ENCODE measurements at regions not wholly inside any gene's neighbourhood (a gene's known extent, or its start where the extent isn't known, plus 50 kb on each side); places are given as distances from the start of the nearest gene placed in this dataset.

GRCh38 chr21:24989516-24989915, 617.8 kb downstream of the MRPL39 start:
- DNase-seq, result no peak

- DNase-seq, result no peak
Observed at GRCh38 chr21:24988941-24989340, 618.3 kb downstream of the MRPL39 start.

DNA sequence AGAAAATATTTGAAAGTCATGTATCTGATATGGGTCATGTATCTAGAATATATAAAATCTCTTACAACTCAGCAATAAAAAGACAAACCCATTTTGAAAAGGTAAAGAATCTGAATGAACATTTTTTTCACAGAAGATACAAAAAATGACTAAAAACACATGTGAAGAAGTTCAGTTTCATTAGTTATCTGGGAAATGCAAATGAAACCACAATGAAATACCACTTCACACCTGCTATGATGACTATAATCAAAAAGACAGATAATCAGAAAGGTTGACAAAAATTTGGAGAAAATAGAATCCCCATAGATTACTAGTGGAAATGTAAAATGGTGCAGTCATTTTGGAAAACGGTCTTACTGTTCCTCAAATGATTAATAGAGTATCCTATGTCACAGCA, 631.0 kb downstream of the MRPL39 start:
- no peak for DNase-seq

GRCh38 chr21:24969068-24969467, 638.2 kb downstream of the MRPL39 start:
- no peak for DNase-seq

DNA sequence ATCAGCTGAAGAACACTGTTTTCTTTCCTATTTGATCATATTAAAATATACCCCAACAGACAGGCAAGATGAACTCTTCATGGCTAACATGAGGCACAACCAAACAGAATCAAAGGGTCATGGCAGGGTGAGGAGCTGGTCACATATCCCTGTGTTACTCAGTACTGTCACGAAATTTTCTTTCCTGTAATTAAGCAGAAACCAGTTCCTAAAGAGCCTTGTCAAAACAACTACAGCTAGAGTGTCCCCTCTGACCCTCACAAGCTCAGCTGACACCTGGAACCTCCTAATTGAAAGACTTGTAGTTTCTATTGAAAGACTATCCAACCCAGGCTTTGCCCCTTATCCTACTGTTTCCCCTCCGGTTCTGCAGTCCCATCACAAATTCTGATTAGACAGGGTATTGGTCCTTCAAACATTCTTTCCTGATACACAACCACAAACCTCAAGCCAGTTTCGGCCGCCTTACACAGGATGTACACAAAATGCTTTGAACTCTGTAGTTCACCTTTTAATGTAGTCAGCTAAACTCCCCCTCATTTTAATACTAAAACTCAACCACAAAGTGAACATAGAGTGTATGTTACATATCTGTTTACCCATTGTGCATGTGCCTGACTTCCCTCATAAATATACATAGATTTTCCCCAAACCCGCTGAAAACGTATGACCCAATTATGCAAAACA, 651.9 kb downstream of the MRPL39 start:
- no peak for DNase-seq

- DNase-seq, result no peak
Observed at GRCh38 chr21:24948186-24948585, 659.1 kb downstream of the MRPL39 start.

DNA sequence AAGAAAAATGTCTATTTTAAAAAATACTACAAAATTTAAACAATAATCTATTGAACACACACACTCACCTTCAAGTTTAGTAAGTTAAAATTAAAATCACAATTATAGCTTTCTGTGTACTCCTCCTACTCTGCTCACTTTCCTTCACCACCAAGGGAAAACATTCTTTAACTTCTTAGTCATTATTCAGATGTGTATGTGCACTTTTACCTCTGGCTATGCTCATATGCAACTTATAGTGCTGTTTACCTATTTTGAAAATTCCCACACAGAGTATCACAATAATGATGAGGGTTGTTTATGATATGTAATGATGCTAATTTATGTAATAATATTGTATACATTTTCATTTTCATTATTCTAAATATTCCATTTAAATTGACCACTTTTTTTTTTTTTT, 661.4 kb downstream of the MRPL39 start:
- DNase-seq, result no peak

GRCh38 chr21:24941316-24942185, 665.7 kb downstream of the MRPL39 start:
- no peak for DNase-seq

GRCh38 chr21:24939291-24939690, 668.0 kb downstream of the MRPL39 start:
- DNase-seq, result no peak

DNA sequence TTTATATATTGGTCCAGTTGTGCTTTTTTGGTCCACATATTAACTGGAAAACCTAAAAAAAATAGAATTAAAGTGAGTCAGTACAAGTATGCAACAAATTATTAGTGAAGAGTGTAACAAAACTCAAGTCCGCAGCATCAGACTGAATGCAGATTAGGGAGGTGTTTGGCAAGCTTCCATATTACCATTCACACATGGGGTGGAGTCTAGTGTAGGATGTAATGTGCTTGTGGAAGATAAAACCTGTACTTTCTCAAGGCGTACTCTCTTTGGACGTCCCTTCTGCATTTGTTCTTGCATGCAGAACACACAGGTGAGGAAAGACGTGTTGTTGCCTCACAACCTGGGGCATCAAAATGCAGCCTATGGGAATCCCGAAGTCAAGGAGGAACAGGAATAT, 668.7 kb downstream of the MRPL39 start:
- DNase-seq, result no peak

- no peak for DNase-seq
Observed at GRCh38 chr21:24935991-24936390, 671.3 kb downstream of the MRPL39 start.

GRCh38 chr21:24910591-24910990, 696.7 kb downstream of the MRPL39 start:
- no peak for DNase-seq

- no peak for DNase-seq
Observed at GRCh38 chr21:24903994-24904635, 703.2 kb downstream of the MRPL39 start.

- no peak for DNase-seq
Observed at GRCh38 chr21:24899138-24899537, 708.1 kb downstream of the MRPL39 start.

- DNase-seq, result no peak
Observed at GRCh38 chr21:24897883-24898282, 709.4 kb downstream of the MRPL39 start.

- DNase-seq, result no peak
Observed at GRCh38 chr21:24896735-24897124, 710.6 kb downstream of the MRPL39 start.

DNA sequence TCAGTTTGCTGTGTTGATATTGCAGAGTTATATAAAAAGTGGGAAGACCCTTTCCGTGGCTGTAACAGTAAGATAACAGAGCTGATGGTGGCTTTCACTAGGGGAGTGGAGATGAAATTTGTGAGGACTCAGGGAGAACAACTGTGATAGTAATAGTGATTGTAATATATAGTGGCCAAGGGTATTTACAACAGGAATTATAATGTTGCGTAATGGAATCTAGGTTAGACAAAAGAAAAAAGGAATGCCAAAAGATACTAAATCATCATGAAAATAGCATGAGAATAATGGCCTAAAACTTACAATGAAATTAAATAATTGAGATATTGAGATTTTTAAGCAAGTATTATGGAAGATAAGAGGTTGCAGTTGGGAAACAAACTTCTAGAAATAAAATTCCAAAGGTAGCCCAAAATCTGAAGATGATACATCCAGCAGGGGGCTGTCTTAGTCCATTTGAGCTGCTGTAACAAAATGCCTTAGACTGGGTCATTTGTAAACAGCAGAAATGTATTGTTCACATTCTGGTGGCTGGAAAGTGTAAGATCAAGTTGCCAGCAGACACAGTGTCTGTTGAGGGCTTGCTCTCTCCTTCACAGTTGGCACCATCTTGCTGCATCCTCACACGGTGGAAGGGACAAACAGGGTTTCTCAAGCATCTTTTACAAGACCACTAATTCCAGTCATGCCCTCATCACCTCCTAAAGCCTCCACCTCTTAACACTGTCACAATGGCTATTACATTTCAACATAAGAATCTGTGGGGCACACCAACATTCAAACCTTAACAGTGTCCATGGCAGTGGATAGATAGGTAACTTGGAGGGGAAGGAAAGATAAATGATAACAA, 711.2 kb downstream of the MRPL39 start:
- no peak for DNase-seq

DNA sequence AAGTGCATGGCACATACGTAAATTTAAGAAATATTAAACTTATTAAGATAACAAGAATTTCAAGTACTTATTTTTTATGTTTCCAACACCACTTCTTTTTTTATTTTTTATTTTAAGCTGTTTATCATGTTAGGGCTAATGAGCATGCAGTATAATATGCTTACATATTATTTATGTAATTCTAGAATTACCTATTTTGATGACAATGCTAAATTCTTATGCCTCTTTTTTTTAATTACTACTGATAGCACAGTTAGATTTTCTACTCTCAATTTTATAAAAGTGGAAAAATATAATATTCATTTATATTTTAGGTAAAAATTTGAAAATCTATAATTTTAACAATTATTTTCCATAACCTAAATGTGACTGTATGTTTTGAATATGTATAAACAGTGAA, 713.0 kb downstream of the MRPL39 start:
- DNase-seq, result no peak

- DNase-seq, result no peak
Observed at GRCh38 chr21:24890021-24890420, 717.3 kb downstream of the MRPL39 start.

GRCh38 chr21:24881506-24881905, 725.8 kb downstream of the MRPL39 start:
- no peak for DNase-seq

- no peak for DNase-seq
Observed at GRCh38 chr21:24870633-24871032, 736.6 kb downstream of the MRPL39 start.

- no peak for DNase-seq
Observed at GRCh38 chr21:24869862-24870261, 737.4 kb downstream of the MRPL39 start.

DNA sequence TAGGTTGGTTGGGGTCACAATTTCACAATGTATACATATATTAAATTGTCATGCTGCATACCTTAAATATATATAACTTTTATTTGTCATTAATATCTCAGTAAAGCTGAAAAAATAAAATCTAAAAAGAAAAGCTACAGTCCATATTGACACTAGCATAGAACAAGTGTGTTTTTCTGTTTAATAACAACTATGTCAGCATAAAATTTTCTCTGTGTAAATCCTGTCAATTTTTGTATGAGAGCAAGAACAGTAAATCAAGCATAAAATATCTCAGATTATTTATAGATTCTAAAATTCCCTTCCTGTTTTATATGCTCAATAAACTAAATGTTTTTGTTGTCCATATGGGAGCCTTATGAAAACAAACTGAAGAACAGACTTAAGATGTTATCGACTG, 739.2 kb downstream of the MRPL39 start:
- no peak for DNase-seq

All from GF-D8 (cell line).